OCI-LY1 (cell line): ENCODE measurements at regions not wholly inside any gene's neighbourhood (a gene's known extent, or its start where the extent isn't known, plus 50 kb on each side); places are given as distances from the start of the nearest gene placed in this dataset.

Experiments
- CTCF ChIP-seq: fragments of 200-600 bp; sonication (generic), shearing (Covaris generic); IDR thresholded peaks from 2 replicates; pipeline ENCODE4 v1.5.1; 2017; ENCODE audit warnings: mild to moderate bottlenecking, antibody characterized with exemption, low read length, moderate library complexity, mixed read lengths
- EZH2 ChIP-seq: fragments of 200-600 bp; sonication (generic), shearing (Covaris generic); IDR thresholded peaks from 2 replicates; pipeline ENCODE4 v1.8.0; 2017; ENCODE audit warnings: borderline replicate concordance, mixed run types, mild to moderate bottlenecking, antibody characterized with exemption, low read length, moderate library complexity, mixed read lengths

- TF ChIP-seq EZH2 = no peak
- TF ChIP-seq CTCF = no peak
Observed at GRCh38 chr11:95404370-95404769, 173.4 kb upstream of the SESN3 start.
